ENCODE measurements at regions not wholly inside any gene's neighbourhood (a gene's known extent, or its start where the extent isn't known, plus 50 kb on each side); places are given as distances from the start of the nearest gene placed in this dataset.
"Not testable (repeated sequence)": the region's sequence is repeated elsewhere in the genome, so short reads cannot be mapped to it uniquely, and the experiment has no call there.

- no peak for DNase-seq (ENCODE audit: low read depth, low spot score)
Measured at GRCh38 chrX:142502441-142502840, 297.4 kb upstream of the MAGEC2 start.

GRCh38 chrX:142499992-142500391 lies 294.9 kb upstream of the MAGEC2 start:
- no peak for DNase-seq (ENCODE audit: low read depth, low spot score)

DNA sequence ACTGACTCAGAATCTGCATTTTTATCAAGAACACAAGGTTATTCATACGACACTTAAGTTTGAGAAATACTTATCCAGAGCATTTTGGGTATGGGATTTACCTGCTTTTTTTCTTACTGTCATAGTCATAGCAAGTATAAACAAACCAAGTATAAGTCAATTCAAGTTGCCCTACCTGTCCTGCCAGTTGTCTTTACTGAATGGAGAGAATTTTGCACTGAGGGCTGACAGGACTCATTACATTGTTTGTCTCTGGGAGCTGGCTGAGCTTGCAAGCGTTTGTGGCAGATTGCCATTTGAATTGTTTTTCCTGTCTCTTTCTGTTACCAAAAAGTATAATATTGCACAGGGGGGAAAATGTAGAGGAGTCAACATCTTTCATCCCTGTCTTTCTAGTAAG lies 278.9 kb upstream of the MAGEC2 start:
- no peak for DNase-seq (ENCODE audit: low read depth, low spot score)

GRCh38 chrX:142446349-142446748 lies 241.3 kb upstream of the MAGEC2 start:
- no peak for DNase-seq (ENCODE audit: low read depth, low spot score)

- no peak for DNase-seq (ENCODE audit: low read depth, low spot score)
Measured at GRCh38 chrX:142428916-142429315, 223.8 kb upstream of the MAGEC2 start.

GRCh38 chrX:142390998-142391397 lies 185.9 kb upstream of the MAGEC2 start:
- DNase-seq (ENCODE audit: low read depth, low spot score) = peak; percentile 56

- DNase-seq (ENCODE audit: low read depth, low spot score) = no peak
Measured at GRCh38 chrX:142363501-142363900, 158.4 kb upstream of the MAGEC2 start.

DNA sequence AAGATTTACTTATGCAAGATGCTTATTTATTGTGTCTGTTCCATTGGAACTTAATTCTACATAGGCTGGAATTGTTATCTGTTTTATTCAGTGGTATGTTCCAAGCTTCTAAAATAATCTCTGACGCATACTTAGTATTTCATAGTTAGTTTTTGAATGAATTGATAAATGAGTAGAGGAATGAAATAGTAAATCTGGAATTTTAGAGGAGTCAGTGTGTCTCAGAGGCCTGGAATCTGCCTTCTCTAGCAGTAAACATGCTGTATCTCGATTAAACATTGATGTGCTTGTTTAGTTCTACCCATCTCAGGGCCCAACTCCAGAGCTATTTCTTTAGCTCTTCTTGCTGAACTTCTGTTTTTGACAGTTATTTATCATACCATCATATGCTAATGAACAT lies 154.2 kb upstream of the MAGEC2 start:
- no peak for DNase-seq (ENCODE audit: low read depth, low spot score)

DNA sequence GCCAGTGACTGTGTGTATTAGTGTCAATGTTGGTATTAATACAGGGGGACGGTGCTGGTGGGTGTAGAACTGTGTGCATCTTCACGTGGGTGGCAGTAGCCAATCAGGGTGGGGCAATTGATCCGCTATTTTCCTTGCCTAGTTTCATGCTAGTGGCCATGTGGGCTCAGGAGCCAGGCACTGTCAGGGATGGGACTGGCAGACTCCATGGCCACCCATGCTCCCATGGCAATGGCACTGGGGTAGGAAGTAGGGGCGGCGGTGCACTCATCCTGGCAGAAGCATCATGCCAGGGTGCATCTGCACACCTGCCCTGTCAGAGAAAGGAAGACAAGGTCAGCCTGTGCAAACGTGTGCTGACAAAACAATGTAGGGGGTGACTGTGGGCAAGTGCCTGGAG lies 122.1 kb upstream of the MAGEC2 start:
- DNase-seq (ENCODE audit: low read depth, low spot score) = no peak

DNA sequence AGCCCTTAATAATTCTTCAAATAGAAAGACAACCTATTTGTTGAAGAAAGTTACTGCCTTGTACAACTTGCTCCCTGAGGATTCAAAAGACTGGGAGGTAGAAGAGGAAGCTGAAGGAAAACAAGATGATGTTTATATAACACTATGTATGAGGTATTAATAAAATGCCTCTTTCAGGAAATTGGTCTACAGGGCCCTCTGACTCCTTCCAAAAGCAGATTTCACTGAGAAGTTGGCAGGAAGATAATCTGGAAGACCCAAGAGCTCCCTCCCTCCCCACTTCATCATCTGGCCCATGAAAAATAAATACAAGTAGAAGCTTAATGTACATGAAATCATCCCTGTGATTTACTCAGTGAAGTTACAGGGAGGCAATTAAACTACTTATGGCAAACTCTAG lies 107.5 kb upstream of the MAGEC2 start:
- DNase-seq (ENCODE audit: low read depth, low spot score) = no peak

DNA sequence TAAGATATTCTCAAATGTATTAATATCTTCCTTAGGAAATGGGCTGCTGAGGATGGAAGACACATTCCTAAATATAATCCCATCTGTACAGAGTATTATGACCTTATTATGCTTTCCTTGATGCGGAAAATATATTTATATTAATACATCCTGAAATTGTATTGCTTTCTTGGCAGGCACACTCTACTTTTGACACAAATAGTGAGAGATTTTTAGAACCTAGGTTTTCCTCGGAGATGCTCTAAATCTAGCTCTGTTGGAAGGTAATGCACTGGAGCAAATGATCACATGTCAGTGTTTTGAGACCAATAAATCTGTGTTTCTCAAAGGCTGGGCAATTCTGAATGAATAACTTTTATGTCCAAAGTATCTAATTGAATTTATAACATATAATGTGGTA lies 94.3 kb upstream of the MAGEC2 start:
- no peak for DNase-seq (ENCODE audit: low read depth, low spot score)

- DNase-seq (ENCODE audit: low read depth, low spot score) = no peak
Measured at GRCh38 chrX:142296421-142296820, 91.3 kb upstream of the MAGEC2 start.

DNA sequence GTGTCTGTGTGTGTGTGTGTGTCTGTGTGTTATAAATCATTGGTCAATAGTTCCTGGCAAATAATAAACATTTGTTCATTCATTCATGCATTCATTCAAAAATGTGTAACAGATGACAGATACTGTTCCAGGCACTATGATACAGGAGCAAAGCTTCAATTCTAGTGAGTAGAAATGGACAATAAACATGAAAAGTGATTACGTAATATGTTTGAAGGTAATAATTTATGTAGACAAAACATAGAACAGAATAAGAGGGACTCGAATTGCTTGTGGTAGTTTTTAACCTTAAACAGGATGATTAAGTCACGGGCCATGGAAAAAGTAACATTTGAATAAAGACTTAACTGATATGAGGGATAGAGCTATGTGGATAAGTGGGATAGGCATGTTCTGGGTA lies 90.1 kb upstream of the MAGEC2 start:
- DNase-seq (ENCODE audit: low read depth, low spot score) = no peak

- DNase-seq (ENCODE audit: low read depth, low spot score) = not testable (repeated sequence)
Measured at GRCh38 chrX:142270166-142270565, 65.1 kb upstream of the MAGEC2 start.

DNA sequence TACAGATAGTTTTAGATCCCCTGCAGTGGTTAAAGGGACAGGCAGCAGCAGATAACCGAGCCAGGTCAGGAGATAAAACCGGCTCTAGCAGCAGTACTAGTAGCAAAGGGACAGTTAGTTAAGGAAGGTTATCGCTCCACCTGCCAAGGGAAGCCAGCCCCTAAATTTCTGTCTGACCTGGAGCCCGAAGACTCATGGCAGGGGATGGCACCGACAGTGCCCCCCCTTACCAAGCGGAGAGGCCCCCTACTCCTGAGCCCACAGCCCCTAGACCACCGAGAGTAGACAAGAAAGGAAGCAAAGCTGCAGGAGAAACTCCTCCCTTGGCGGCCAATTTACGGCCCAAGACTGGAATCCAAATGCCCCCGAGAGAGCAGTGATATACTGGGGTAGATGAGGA lies 61.3 kb upstream of the MAGEC2 start:
- no peak for DNase-seq (ENCODE audit: low read depth, low spot score)

DNA sequence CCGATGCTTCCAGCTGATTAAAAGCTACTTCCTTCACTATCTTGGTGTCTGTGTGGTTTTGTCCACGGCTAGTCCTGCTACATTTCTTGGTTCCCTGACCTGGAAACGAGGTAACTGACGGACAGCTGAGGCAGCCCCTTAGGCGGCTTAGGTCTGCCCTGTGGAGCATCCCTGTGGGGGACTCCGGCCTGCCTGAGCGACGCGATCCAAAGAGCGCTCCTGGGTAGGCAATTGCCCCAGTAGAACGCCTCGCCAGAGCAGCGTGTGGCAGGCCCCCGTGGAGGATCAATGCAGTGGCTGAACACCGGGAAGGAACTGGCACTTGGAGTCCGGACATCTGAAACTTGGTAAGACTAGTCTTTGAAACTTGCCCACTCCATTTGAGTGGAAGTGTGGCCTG lies 60.5 kb upstream of the MAGEC2 start:
- not testable (repeated sequence) for DNase-seq (ENCODE audit: low read depth, low spot score)

- no peak for DNase-seq (ENCODE audit: low read depth, low spot score)
Measured at GRCh38 chrX:142256935-142257334, 51.8 kb upstream of the MAGEC2 start.

Data from ELF-1 (cell line).